ENCODE measurements at regions not wholly inside any gene's neighbourhood (a gene's known extent, or its start where the extent isn't known, plus 50 kb on each side); places are given as distances from the start of the nearest gene placed in this dataset.

- TF ChIP-seq CTCF (IDR thresholded peaks at IDR 0.05) = no peak
- no peak for TF ChIP-seq POLR2A (IDR thresholded peaks at IDR 0.05)
These were observed 72.0 kb downstream of the ALX1 start for GRCh38 chr12:85352016-85352415.

Measured in Peyer's patch (tissue), 4 donors.